Endometrial microvascular endothelial cells (primary cell): ENCODE measurements at regions not wholly inside any gene's neighbourhood (a gene's known extent, or its start where the extent isn't known, plus 50 kb on each side); places are given as distances from the start of the nearest gene placed in this dataset.

Experiments used
- in situ Hi-C: cut with HindIII; loops from 2 replicates; pipeline ENCODE4 v1.10.0; 2017; ENCODE audit warnings: low sequenced_read_pairs, low pct_unique_long_range_greater_than_20kb; ENCODE audit errors: inconsistent ontology term

- in situ Hi-C loops: no loop called here
Observed at GRCh38 chr13:30110301-30111070, 196.9 kb downstream of the KATNAL1 start.

DNA sequence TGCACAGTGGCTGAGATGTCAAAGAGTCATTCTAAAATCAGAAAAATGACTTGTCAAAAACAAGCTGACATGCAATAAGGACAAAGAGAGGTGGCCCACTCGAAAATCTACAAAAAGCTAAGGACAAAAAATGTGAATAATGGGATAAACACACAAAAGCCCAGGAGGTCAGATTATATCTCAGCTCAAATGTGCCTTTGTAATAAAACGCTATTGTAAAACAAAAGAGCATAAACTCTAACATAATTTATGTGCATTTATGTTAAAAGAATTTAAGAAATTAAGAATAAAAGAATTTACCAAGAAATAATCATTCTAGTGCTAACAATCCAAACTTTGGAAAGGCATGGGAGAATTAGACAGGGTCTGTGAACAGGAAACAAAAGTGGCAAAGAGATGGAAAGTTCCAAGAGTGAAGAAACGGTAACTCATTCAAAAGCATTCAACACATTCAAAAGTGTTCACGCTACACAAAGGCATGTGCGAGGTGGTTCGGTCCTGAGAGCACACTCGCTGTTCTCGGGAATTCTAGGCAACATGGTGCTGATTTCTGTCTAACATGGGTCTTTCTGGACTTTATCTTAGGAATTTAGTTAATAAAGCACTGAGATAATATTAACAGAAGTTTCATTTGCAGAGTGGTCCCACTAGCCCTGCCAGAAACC is 197.7 kb downstream of the KATNAL1 start:
- in situ Hi-C loops: no loop called here

GRCh38 chr13:30108913-30109237 is 198.5 kb downstream of the KATNAL1 start:
- in situ Hi-C loops: no loop called here

DNA sequence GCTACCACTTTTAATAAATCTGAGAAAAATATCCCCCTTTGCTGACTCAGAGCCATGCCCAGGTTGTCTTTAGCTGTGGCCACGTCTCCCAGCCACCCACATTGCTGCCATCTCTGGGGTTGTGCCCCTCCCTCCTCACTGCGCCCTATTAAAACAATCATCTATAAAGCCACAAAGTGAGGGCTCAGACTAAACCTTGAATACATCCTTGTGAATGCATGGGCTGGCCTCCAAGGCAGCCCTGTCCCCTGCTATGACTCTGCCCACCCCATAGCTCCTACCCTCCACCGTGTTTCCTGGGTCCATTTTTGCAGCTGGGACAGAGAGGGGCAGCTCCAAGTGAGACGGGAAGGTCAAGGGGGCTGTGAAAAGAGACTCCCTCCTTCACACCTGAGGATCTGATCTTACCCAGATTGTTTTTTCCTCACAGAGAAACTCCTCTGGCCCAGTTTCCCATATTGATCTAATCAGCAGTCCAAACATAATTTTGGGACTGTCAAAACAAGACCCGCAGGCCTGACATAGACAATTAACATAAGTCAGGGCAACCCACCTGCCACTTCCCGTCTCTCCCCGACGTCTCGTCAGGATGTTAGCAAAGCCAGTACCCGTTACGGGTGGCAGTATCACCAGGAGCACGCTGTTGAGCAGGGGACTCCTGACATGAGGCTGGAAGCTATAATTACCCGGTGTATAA is 199.0 kb downstream of the KATNAL1 start:
- in situ Hi-C loops: no loop called here

- in situ Hi-C loops: no loop called here
Observed at GRCh38 chr13:30107521-30108136, 199.7 kb downstream of the KATNAL1 start.

GRCh38 chr13:30107121-30107520 is 200.2 kb downstream of the KATNAL1 start:
- in situ Hi-C loops: no loop called here

DNA sequence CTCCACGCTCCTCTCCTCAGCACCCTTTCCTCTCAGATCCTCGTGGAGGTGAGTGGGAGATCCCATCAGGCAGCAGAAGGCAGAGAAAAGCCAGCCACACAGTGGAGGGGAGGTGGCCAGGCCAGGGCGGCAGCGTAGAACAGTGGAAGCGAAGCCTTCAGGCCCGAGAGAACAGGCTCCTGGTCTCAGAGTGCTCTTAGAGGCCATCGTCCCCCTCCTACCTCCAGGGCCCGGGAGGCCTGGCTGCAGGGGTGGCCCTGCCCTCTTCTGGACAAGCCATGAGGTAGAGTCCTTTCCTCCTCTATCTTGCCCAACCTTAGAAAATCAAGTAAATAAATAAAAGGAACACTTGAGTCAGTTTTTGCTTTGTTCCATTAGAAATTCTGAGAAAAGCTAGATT is 202.0 kb downstream of the KATNAL1 start:
- in situ Hi-C loops: no loop called here

DNA sequence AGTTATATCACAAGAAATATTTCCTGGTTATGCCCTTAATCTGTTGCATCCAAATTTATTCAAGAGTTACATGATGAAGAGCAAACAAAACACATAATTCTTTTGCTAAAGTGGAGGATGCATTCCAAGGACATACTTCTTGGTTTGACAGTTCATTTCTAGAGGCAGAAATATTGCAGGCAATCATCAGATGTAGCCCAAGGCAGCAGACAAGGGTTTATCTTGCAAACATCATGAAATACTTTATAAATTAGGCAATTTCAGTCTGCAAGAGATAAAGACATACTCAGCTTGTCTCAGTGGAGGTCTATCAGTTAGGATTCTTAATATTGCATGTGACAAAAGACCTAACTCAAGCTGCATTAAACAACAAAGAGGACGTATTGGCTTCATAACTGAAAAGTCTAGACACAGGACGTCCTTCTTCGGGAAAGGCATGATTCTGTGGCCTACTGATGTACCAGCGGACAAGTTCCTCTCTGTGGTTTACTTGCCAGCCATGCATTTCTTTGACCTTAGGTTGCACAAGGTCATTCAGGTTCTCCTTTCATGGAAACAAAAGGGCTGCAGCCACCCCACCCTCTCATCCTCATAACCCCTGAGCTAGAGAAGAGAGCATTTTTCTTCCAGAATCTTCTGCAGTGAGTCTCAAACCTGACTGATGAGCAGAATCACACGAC is 204.1 kb downstream of the KATNAL1 start:
- in situ Hi-C loops: no loop called here

DNA sequence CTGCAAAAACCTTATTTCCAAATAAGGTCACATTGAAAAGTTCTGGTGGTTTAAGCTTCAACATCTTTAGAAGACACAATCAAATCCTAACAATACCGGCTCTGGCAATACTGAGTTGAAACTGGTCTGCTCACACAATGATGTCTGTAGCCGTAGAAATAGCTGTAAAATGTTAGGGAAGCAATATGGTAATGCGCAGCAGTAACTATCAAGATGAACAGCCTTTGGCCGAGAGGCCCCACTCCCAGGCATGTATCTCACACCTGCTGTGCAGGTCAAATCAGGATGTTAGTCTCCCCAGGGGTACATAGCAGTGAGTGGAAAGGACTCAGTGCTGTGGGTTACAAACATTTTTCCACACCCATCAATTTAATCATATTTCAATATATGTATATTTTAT is 207.1 kb downstream of the KATNAL1 start:
- in situ Hi-C loops: no loop called here

GRCh38 chr13:30097701-30098100 is 209.7 kb downstream of the KATNAL1 start:
- in situ Hi-C loops: no loop called here

DNA sequence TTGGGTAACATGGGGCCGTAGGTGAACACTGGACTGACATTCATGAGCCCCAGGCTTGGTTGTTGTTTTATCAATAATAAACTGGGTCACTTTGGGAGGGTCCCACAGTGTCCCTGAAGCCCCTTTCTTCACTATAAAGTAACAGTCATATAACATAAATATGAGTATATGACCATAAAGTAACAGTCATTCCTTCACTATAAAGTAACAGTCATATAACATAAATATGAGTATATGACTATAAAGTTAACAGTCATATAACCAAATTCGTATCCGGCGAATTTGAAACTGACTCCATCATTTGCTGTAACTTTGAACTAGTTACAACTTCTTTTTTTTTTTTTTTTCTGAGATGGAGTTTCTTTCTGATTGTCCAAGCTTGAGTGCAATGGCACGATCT is 210.3 kb downstream of the KATNAL1 start:
- in situ Hi-C loops: no loop called here

- in situ Hi-C loops: no loop called here
Observed at GRCh38 chr13:30094015-30094414, 213.3 kb downstream of the KATNAL1 start.

DNA sequence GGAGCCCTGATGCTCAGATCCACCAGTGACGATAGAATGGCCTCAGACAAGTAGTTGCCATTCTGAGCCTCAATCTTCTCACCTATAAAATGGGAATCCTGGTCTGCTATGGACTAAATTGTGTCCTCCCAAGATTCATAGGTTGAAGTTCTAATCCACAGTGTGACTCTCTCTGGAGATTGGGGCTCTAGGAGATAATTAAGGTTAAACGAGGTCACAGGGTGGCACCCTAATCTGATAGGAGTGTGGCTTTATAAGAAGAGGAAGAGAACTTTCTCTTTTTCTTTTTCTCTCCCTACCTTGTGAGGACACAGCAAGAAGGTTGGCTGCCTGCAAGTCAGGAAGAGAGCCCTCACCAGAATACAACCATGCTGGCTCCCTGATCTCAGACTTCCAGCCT is 214.1 kb downstream of the KATNAL1 start:
- in situ Hi-C loops: no loop called here

DNA sequence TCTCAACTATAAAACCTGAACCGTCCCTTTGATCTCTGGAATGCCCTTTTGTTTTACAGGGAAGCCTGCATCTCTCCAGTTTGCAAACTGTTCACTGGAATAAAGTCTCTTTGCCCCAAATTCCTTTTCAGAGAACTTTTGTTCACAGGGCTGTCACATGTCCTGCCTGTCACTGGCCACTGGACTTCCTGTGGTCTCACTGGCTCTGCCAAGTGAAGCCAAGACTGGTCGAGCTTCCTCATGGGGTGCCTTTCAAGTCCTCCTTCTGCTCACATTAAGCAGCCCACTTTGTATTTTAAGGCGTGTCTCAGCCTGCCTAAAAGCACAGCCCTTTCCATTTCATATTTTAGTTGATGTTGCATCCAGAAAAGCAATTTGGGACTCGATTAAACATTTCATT is 215.7 kb downstream of the KATNAL1 start:
- in situ Hi-C loops: no loop called here

DNA sequence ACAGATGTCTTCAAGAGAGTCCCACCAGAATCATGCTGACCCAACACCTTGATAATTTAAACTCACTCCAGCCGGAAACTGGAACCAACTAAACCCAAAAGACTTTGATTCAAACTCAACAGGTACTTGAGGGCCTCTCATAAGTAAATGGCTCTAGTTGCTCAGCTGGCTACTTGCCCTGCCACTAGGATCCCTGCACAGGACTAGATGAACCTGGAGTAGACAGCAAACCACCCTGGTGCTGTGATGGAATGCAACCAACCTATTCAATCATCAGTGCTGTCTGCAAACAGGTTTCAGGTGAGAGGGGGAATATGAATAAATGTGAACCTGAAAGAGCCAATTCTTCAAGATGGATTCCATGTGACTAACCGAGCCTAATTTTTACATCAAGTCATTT is 216.3 kb downstream of the KATNAL1 start:
- in situ Hi-C loops: no loop called here

DNA sequence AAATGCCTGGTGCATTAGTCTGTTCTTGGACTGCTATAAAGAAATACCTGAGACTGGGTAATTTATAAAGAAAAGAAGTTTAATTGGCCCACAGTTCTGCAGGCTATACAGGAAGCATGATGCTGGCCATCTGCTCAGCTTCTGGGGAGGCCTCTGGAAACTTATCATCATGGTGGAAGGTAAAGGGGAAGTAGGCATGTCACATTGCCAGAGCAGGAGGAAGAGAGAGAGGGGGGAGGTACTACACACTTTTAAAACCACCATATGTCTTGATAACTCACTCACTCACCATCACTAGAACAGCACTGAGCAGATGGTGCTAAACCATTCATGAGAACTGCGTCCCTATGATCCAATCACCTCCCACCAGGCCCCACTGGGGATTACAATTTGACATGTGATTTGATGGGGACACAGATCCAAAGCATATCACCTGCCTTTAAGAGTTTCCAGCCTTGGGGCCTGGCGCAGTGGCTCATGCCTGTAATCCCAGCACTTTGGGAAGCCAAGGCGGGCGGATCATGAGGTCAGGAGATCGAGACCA is 219.0 kb downstream of the KATNAL1 start:
- in situ Hi-C loops: no loop called here

GRCh38 chr13:30085087-30085486 is 222.3 kb downstream of the KATNAL1 start:
- in situ Hi-C loops: no loop called here

DNA sequence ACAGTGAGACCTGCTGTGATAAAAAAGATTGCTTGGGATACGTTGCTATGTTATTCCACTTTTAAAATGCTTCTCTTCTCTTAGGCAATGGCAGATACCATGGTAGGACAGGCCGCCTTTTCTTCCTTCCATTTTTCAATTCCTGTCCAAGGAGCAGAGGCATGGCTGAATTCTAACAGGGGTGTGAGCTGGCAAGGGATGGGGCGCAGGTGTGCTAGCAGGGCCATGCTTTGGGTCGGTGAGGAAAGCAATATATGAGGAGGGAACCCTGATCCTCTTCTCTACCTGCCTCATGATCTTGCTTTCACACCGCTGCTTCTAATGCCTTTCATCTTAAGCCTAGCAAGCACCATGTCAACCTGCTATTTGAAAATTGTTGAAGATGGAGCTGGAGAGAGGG is 225.0 kb downstream of the KATNAL1 start:
- in situ Hi-C loops: no loop called here

GRCh38 chr13:30081331-30081730 is 226.0 kb downstream of the KATNAL1 start:
- in situ Hi-C loops: no loop called here
